ENCODE measurements at regions not wholly inside any gene's neighbourhood (a gene's known extent, or its start where the extent isn't known, plus 50 kb on each side); places are given as distances from the start of the nearest gene placed in this dataset.

DNA sequence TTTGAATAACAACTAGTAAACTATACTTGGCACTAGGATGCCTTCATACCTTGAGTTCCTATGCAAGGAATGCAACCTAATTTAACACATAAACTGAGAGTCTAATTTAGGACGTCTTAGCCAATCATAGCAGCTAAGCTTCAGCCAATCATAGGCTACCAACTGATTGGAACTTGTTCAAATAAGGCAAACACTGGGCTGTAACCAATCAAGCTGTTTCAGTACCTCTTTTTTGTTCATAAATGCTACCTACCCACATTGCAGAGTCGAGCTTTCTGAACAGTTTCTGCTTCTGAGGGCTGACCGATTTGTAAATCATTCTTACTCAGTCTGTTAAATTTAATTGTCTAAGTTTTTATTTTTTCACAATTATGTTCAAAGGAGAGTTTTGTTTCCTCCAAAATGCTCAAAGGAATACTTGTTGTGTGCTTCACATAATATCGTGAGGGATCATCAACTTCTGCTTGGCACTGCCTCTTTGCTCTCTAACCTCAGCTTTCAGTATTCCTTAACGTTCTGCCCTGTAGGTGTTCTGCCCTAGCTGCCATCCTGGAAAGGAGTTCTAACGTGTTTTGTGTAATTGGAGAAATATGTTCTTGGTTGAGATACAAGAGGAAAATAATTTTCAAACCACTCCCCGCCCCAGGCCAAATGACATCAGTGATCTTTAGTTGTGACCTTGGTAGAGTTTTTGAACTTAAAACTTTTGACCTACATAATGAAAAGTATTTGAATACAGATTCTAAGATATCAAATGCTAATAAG lies 380.4 kb upstream of the MIS18BP1 start:
- Histone ChIP-seq H3K4me3 (ENCODE audit: low read depth, low read length) (no peak overlapping the region), H3K36me3 (ENCODE audit: control insufficient read depth, insufficient read depth, low read length) (no peaks in the 10 kb centered on the region), H3K27me3 (ENCODE audit: control insufficient read depth, insufficient read depth, low read length) (no peaks in the 10 kb centered on the region)
- DNase-seq (ENCODE audit: low read depth) = no peak
- TF ChIP-seq CTCF (IDR thresholded peaks at IDR 0.05; ENCODE audit: insufficient read depth, low read length, poor library complexity, severe bottlenecking) = no peak

DNA sequence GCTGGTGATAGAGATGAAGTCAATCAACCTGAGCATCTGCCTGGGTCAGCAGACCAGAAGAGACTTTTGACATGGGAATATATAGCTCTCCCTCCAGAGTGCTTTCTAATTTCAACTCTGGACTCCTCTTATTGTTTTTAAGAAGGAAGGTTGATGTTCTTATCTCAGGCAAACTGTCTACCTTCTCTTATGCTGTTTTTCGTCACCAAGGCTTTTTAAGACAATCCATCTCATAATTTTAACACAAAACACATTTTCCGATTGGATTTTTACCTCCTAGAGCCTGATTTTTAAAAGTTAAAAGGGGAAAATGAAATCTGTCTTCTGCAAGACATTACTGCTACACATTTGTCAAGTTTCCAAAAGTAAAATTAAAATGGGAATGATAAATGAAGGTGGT lies 368.7 kb upstream of the MIS18BP1 start:
- H3K27me3 ChIP-seq (ENCODE audit: control insufficient read depth, insufficient read depth, low read length) = no peaks in the 10 kb centered on the region
- TF ChIP-seq CTCF (IDR thresholded peaks at IDR 0.05; ENCODE audit: insufficient read depth, low read length, poor library complexity, severe bottlenecking) = no peak

DNA sequence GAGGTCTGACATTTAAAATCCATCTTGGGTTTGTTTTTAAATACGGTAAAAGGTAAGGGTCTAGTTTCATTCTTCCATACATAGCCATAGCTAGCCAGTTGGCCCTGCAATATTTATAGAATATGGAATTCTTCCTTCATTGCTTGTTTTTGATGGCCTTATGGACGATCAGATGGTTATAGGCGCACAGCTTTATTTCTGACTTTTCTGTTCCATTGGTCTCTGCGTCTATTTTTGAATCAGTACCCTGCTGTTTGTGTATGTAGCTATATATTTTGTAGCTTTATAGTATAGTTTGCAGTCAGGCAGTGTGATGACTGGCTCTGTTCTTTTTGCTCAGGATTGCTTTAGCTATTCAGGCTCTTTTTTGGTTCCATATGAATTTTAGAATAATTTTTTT lies 366.8 kb upstream of the MIS18BP1 start:
- Histone ChIP-seq H3K36me3 (ENCODE audit: control insufficient read depth, insufficient read depth, low read length) (no peaks in the 10 kb centered on the region), H3K4me3 (ENCODE audit: low read depth, low read length) (no peak overlapping the region), H3K27me3 (ENCODE audit: control insufficient read depth, insufficient read depth, low read length) (no peaks in the 10 kb centered on the region)
- DNase-seq (ENCODE audit: low read depth) = no peak
- no peak for TF ChIP-seq CTCF (IDR thresholded peaks at IDR 0.05; ENCODE audit: insufficient read depth, low read length, poor library complexity, severe bottlenecking)

More for the DNA sequence above, 368.7 kb upstream of the MIS18BP1 start:
- Histone ChIP-seq H3K36me3 (ENCODE audit: control insufficient read depth, insufficient read depth, low read length) (no peaks in the 10 kb centered on the region), H3K4me3 (ENCODE audit: low read depth, low read length) (no peak overlapping the region)
- no peak for DNase-seq (ENCODE audit: low read depth)

GRCh38 chr14:45610318-45610717 lies 357.3 kb upstream of the MIS18BP1 start:
- DNase-seq (ENCODE audit: low read depth) = peak; percentile 10
- peak; percentile 40 for TF ChIP-seq CTCF (IDR thresholded peaks at IDR 0.05; ENCODE audit: insufficient read depth, low read length, poor library complexity, severe bottlenecking)

GRCh38 chr14:45587142-45587541 lies 334.1 kb upstream of the MIS18BP1 start:
- Histone ChIP-seq H3K27me3 (ENCODE audit: control insufficient read depth, insufficient read depth, low read length) (no peaks in the 10 kb centered on the region), H3K36me3 (ENCODE audit: control insufficient read depth, insufficient read depth, low read length) (no peaks in the 10 kb centered on the region), H3K4me3 (ENCODE audit: low read depth, low read length) (no peak overlapping the region)
- no peak for TF ChIP-seq CTCF (IDR thresholded peaks at IDR 0.05; ENCODE audit: insufficient read depth, low read length, poor library complexity, severe bottlenecking)
- DNase-seq (ENCODE audit: low read depth) = no peak

More at GRCh38 chr14:45610318-45610717, 357.3 kb upstream of the MIS18BP1 start:
- Histone ChIP-seq H3K27me3 (ENCODE audit: control insufficient read depth, insufficient read depth, low read length) (no peaks in the 10 kb centered on the region), H3K4me3 (ENCODE audit: low read depth, low read length) (no peak overlapping the region), H3K36me3 (ENCODE audit: control insufficient read depth, insufficient read depth, low read length) (no peaks in the 10 kb centered on the region)

DNA sequence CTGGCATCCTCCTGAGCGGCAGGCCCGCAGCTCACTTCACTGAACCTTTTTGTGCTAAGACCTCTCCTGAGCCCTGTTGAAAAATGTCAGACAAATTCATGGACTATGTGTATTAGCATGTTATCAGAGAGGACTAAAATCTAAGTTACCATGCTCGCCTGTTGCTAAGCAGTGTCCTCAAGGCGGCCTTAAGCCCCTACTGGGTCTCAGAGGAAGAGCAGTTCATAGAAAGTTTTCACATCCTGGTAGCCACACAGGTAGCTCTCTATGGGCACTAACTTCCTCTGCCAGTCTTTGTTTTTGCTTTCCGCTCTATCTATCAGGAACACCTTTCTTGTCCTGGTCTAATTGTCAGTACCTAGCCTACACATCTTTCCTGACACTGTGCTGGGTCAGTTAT lies 306.6 kb upstream of the MIS18BP1 start:
- H3K4me3 ChIP-seq (ENCODE audit: low read depth, low read length) = no peak overlapping the region
- H3K27me3 ChIP-seq (ENCODE audit: control insufficient read depth, insufficient read depth, low read length) = no peaks in the 10 kb centered on the region
- H3K36me3 ChIP-seq (ENCODE audit: control insufficient read depth, insufficient read depth, low read length) = no peaks in the 10 kb centered on the region
- no peak for TF ChIP-seq CTCF (IDR thresholded peaks at IDR 0.05; ENCODE audit: insufficient read depth, low read length, poor library complexity, severe bottlenecking)
- DNase-seq (ENCODE audit: low read depth) = no peak

Data from kidney epithelial cell (primary cell).